ENCODE measurements at regions not wholly inside any gene's neighbourhood (a gene's known extent, or its start where the extent isn't known, plus 50 kb on each side); places are given as distances from the start of the nearest gene placed in this dataset.

DNA sequence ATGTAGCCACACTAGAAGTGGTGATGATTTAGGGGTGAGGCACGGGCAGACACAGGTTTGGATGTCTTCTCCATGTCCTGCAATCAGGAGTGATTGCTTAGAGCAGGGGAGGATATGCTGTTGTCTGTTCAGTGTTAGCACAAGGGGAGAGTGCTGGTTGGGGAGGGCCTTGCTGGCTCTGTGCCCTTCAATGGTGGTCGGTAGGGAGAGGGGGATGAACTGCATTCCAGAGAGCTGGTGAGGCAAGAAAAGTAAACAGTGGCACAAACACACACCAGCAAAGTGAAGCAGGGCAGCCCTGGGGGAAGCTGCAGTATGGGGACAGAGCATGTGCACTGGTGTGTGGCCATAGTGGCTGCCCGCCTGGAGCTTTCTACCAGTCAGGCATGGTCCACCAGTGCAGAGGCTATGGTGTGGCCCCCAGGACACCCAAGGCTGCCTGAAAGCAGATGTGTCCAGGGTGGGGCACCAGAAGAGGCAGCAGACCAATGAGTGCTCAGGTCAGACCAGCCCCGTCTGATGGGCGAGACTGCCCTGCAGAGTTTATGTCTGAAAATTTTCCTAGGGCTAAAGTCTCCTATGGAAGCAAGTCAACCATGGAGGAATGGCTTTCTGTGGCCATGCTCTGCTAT, 1676.9 kb downstream of the PCDH9 start:
- TF ChIP-seq, protein P1, sequence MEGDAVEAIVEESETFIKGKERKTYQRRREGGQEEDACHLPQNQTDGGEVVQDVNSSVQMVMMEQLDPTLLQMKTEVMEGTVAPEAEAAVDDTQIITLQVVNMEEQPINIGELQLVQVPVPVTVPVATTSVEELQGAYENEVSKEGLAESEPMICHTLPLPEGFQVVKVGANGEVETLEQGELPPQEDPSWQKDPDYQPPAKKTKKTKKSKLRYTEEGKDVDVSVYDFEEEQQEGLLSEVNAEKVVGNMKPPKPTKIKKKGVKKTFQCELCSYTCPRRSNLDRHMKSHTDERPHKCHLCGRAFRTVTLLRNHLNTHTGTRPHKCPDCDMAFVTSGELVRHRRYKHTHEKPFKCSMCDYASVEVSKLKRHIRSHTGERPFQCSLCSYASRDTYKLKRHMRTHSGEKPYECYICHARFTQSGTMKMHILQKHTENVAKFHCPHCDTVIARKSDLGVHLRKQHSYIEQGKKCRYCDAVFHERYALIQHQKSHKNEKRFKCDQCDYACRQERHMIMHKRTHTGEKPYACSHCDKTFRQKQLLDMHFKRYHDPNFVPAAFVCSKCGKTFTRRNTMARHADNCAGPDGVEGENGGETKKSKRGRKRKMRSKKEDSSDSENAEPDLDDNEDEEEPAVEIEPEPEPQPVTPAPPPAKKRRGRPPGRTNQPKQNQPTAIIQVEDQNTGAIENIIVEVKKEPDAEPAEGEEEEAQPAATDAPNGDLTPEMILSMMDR (conservative IDR thresholded peaks at IDR 0.05; ENCODE audit: low read depth in 2 of 2), result no peak
- no peak for TF ChIP-seq EZH2 (IDR thresholded peaks at IDR 0.05; ENCODE audit: low read depth, unreplicated experiment)
- no peak for TF ChIP-seq POLR2AphosphoS5 (IDR thresholded peaks at IDR 0.05; ENCODE audit: low read depth)
- TF ChIP-seq JUNB (IDR thresholded peaks at IDR 0.05; ENCODE audit: unreplicated experiment), result no peak
- TF ChIP-seq, protein P2, sequence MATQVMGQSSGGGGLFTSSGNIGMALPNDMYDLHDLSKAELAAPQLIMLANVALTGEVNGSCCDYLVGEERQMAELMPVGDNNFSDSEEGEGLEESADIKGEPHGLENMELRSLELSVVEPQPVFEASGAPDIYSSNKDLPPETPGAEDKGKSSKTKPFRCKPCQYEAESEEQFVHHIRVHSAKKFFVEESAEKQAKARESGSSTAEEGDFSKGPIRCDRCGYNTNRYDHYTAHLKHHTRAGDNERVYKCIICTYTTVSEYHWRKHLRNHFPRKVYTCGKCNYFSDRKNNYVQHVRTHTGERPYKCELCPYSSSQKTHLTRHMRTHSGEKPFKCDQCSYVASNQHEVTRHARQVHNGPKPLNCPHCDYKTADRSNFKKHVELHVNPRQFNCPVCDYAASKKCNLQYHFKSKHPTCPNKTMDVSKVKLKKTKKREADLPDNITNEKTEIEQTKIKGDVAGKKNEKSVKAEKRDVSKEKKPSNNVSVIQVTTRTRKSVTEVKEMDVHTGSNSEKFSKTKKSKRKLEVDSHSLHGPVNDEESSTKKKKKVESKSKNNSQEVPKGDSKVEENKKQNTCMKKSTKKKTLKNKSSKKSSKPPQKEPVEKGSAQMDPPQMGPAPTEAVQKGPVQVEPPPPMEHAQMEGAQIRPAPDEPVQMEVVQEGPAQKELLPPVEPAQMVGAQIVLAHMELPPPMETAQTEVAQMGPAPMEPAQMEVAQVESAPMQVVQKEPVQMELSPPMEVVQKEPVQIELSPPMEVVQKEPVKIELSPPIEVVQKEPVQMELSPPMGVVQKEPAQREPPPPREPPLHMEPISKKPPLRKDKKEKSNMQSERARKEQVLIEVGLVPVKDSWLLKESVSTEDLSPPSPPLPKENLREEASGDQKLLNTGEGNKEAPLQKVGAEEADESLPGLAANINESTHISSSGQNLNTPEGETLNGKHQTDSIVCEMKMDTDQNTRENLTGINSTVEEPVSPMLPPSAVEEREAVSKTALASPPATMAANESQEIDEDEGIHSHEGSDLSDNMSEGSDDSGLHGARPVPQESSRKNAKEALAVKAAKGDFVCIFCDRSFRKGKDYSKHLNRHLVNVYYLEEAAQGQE (IDR thresholded peaks at IDR 0.05; ENCODE audit: unreplicated experiment), result no peak
- TF ChIP-seq EZH2phosphoT487 (IDR thresholded peaks at IDR 0.05; ENCODE audit: unreplicated experiment), result no peak
- no peak for TF ChIP-seq NANOG (IDR thresholded peaks at IDR 0.05; ENCODE audit: borderline replicate concordance)
- TF ChIP-seq STAT1 (IDR thresholded peaks at IDR 0.05; ENCODE audit: unreplicated experiment), result no peak

All from GM23338 (cell line).